ENCODE measurements at regions not wholly inside any gene's neighbourhood (a gene's known extent, or its start where the extent isn't known, plus 50 kb on each side); places are given as distances from the start of the nearest gene placed in this dataset.

DNA sequence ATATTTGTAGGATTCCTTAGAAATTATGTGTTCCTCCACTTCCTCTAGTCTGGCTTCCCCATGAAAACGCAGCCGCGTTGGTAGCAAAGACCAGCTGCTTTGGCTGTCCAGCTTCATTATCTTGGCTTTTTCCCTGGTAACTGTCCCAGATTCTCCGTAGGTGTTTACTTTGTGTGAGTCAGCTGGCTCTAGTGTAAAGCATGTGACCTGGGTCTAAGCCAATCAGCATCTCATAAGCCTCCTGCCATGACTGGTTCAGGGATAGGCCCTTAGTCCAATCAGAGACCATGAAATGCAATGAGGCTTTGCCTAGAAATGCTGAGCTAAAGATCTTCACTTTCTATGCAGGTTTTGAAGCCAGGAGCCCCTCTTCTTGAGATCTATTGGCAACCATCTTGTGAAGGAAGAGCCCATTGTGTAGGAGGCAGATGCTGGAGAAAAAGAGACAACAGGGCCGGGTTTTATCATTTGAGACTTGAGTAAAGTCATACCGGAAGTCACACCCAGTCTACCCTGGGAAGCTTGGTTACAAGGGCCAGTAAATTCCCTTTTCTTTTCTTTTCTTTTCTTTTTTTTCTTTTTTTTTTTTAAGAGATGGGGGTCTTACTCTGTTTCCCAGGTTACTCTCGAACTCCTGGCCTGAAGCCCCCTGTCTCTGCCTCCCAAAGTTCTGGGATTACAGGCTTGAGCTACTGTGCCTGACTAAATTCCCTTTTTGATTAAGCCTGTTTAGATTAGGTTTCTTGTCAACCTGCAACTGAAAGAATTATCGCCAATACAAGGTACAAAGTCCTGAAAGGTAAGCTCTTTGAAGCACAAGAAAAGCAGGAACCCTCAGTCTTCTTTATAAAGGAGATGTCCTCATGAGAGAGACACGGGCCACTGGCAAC, 256.5 kb upstream of the RREB1 start (continued):
- TF ChIP-seq FOXJ2 (tag; IDR thresholded peaks at IDR 0.05) (peak; percentile 55; the same call in 1 of the 2 replicates), CREM (IDR thresholded peaks at IDR 0.05; ENCODE audit: low read depth) (no peak), GATAD2B (IDR thresholded peaks at IDR 0.05; ENCODE audit: borderline replicate concordance) (no peak), RBM22 (IDR thresholded peaks at IDR 0.05; ENCODE audit: low read depth, low read length, poor library complexity, severe bottlenecking) (no peak), DPF2 (IDR thresholded peaks at IDR 0.05) (0 out of 2 replicates have a peak, but pooled peaks have one; percentile 35), EGR1 (conservative IDR thresholded peaks at IDR 0.05) (no peak), CHD2 (IDR thresholded peaks at IDR 0.05; ENCODE audit: low read depth, low read length) (no peak), SIRT6 (IDR thresholded peaks at IDR 0.05; ENCODE audit: low read depth, low read length) (no peak), MTF1 (CRISPR knock-in tag; IDR thresholded peaks at IDR 0.05; ENCODE audit: borderline replicate concordance) (no peak), TCFL5 (CRISPR knock-in tag; conservative IDR thresholded peaks at IDR 0.05) (no peak), HNRNPK (IDR thresholded peaks at IDR 0.05; ENCODE audit: low read depth, low read length, poor library complexity, severe bottlenecking) (no peak)
- TF ChIP-seq, protein P1, sequence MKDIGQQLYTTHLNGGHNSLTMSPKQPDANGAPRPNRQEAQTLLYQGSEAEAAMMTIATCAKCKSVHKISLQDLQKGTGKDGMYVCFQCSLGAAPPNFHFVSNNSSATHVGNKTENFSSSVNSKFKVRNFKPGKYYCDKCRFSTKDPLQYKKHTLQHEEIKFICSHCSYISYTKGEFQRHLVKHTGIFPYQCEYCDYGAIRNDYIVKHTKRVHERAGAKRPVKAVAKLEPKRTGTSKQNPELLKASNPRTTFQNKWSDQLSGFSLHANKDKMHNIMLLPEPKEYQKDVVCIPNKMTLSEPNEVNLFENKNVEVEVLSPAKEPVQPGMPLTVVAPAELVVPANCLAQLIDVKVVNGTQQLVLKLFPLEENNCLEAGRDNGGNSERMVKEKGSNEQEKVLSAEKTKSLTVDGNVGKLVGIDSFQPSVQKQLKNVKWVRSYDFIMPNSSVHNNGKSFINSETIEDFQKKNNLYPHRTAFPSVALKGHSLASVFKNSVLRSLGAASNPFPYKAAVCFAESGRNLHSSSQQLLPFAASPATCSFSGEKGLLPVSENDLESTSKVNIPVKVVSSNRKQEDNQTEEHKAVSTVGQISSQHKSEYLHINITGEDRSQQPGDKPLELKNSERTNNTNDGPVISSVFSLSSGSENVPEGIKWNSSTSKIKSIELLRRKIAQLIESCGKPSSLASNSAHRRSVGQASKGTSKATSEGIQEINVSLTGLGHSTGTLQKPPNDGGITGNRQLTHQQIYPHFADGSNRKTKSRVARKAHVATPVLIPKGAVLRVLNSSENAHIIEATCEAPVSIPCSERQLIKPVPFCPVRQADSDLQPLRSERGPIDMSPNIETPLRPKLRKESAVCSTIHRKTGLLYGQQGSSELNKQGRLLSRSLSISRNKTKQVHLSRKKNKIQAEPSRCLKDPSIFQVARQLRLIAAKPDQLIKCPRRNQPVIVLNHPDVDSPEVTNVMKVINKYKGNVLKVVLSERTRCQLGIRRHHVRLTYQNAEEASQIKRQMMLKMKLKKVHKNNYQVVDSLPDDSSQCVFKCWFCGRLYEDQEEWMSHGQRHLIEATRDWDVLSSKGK (CRISPR knock-in tag; IDR thresholded peaks at IDR 0.05), result no peak
- TF ChIP-seq, protein P2, sequence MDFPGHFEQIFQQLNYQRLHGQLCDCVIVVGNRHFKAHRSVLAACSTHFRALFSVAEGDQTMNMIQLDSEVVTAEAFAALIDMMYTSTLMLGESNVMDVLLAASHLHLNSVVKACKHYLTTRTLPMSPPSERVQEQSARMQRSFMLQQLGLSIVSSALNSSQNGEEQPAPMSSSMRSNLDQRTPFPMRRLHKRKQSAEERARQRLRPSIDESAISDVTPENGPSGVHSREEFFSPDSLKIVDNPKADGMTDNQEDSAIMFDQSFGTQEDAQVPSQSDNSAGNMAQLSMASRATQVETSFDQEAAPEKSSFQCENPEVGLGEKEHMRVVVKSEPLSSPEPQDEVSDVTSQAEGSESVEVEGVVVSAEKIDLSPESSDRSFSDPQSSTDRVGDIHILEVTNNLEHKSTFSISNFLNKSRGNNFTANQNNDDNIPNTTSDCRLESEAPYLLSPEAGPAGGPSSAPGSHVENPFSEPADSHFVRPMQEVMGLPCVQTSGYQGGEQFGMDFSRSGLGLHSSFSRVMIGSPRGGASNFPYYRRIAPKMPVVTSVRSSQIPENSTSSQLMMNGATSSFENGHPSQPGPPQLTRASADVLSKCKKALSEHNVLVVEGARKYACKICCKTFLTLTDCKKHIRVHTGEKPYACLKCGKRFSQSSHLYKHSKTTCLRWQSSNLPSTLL (IDR thresholded peaks at IDR 0.05), result no peak
- TF ChIP-seq, protein P3, sequence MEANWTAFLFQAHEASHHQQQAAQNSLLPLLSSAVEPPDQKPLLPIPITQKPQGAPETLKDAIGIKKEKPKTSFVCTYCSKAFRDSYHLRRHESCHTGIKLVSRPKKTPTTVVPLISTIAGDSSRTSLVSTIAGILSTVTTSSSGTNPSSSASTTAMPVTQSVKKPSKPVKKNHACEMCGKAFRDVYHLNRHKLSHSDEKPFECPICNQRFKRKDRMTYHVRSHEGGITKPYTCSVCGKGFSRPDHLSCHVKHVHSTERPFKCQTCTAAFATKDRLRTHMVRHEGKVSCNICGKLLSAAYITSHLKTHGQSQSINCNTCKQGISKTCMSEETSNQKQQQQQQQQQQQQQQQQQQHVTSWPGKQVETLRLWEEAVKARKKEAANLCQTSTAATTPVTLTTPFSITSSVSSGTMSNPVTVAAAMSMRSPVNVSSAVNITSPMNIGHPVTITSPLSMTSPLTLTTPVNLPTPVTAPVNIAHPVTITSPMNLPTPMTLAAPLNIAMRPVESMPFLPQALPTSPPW (CRISPR knock-in tag; IDR thresholded peaks at IDR 0.05), result no peak
- TF ChIP-seq, protein P4, sequence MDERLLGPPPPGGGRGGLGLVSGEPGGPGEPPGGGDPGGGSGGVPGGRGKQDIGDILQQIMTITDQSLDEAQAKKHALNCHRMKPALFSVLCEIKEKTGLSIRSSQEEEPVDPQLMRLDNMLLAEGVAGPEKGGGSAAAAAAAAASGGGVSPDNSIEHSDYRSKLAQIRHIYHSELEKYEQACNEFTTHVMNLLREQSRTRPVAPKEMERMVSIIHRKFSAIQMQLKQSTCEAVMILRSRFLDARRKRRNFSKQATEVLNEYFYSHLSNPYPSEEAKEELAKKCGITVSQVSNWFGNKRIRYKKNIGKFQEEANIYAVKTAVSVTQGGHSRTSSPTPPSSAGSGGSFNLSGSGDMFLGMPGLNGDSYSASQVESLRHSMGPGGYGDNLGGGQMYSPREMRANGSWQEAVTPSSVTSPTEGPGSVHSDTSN (CRISPR knock-in tag; IDR thresholded peaks at IDR 0.05; ENCODE audit: low read depth), result no peak
- TF ChIP-seq, protein P4 (tag; conservative IDR thresholded peaks at IDR 0.05; ENCODE audit: low read depth), result no peak
- TF ChIP-seq, protein P5, sequence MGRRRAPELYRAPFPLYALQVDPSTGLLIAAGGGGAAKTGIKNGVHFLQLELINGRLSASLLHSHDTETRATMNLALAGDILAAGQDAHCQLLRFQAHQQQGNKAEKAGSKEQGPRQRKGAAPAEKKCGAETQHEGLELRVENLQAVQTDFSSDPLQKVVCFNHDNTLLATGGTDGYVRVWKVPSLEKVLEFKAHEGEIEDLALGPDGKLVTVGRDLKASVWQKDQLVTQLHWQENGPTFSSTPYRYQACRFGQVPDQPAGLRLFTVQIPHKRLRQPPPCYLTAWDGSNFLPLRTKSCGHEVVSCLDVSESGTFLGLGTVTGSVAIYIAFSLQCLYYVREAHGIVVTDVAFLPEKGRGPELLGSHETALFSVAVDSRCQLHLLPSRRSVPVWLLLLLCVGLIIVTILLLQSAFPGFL (CRISPR knock-in tag; IDR thresholded peaks at IDR 0.05), result no peak

All from K562 (cell line).